Bone marrow (tissue), 2 donors: ENCODE measurements at regions not wholly inside any gene's neighbourhood (a gene's known extent, or its start where the extent isn't known, plus 50 kb on each side); places are given as distances from the start of the nearest gene placed in this dataset.
"Not testable (repeated sequence)": the region's sequence is repeated elsewhere in the genome, so short reads cannot be mapped to it uniquely, and the experiment has no call there.

Experiments used
- DNase-seq, 2 donors: peaks; one replicate each; lab custom pipeline; 2025; lab: John Stamatoyannopoulos, UW

DNA sequence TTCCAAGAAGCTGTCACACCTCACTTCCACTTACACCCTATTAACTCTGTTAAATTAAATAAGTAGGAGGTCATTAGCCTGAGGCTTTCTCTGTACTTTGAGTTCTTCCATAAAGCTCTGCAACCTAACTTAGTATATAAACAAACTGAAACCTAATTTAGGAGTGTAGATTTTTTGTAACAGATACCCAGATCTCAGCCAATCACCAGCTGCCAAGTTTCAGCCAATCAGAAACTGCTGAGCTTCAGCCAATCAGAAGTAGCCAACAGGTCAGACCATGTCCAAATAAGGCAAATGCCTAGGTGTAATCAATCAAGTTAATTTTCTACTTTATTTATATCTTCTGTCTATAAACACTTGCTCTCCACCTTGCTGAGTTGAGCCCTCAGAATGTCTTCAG lies 142.7 kb upstream of the SULF2 start:
- DNase-seq, result no peak

DNA sequence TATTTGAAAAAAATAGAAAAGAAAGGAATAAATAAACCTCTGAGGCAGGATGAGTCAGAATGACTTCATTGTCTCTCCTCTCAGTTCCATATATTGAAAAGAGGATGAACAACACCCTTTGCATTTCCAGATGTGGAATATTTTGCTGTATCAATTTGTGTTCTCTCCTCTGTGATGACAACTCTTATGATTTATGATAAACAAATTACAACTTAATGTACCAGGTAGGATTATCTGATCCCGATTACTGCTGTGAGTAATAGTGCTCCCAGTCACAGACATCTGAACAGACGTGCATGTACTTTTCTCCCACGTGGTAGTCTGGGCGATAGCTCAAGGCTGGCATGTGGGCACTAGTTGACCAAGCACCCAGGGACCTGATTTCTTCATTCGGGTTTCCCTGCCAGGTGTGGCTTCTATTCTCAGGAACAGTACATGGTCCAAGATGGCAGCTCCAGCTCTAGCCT lies 142.1 kb upstream of the SULF2 start:
- no peak for DNase-seq

DNA sequence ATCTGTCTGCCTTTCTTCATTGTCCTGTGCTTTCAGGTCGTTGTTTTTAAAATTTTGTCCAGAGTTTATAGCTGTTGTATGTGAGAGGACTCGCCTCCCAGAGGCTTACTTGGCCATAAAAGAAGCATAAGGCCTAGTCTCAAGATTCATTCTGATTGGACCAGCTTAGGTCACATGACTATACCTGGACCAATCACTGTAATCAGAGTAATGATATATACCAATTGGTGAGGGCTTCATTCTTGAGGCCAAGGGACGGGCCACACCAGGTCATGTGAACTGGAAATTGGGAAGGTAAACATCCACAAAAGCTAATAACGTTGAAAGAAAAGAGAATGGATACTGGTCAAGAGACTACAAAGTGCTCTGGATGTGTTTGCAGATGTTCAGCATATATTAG lies 141.4 kb upstream of the SULF2 start:
- no peak for DNase-seq

DNA sequence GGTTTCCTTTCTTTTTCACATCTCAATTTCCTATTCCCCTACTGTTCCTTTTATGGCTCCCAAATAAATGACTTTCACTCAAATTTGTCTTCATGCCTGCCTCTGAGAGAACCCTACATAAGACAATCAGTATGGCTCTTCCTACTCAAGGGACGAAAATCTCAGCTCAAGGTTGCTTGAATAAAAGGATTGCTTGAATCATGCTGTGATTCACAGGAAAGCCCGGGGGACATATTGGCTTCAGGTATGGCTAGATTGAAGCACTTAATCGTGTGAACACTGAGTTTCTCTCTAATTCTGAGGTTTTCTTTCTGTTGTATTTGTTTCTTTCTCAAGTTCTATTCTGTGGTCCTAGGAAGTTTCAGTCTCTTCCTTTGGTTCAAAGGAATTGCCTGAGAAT lies 140.3 kb upstream of the SULF2 start:
- DNase-seq, result no peak

DNA sequence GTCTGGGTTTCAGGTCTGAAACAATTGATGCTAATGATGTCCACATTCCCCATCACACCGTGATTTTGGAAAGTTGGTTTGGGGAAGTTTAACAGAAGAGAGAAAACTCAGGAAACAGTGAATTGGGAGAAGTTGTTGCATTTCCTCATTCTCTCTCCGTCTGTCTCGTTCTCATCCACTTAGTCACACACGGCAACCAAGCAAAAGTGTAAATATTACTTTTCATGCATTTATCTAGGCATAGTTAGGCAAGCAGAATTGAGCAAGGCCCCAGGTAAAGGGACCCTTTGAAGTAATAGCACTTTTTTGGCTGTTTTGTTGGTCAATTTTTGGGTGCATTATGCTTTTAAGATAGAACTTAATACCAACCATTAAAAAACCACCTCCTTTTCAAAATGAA lies 137.0 kb upstream of the SULF2 start:
- DNase-seq, result no peak

DNA sequence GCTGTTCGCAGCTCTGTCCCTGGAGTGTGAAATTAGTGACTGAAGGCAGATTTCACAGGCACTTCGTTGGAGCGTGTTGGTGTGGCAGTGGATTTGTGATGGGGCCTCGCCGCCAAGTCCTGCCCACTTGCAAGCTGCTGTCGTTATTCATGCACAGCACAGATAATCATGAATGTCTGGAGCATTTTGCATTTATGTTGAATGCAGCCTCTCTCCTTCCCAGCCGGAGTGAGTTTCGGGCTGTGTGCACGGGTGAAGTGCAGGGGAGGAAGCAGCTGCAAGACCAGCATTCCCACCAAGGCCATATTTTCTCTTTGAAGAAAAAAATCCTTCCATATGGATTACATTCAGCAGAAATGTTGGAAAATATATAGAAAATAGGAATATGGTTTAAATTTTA lies 136.5 kb upstream of the SULF2 start:
- not testable (repeated sequence) for DNase-seq

DNA sequence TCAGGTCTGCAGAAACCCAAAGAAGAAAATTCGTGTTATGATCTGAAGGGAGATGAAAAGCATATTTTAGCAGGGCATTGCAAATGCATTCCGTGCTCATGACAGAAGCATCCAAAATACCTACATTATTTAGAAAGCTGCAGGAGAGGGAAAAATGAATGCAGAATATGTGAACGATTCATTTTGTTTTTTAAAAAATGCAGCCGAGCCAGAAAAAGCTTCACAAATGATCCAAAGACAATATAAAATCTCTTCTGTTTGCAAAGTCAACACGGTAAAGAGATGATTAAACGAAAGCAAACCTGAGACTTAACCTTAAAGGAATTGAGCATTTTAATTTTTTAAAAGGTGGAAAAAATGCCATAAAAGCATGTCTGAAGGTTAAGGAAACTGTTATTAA lies 136.1 kb upstream of the SULF2 start:
- no peak for DNase-seq

DNA sequence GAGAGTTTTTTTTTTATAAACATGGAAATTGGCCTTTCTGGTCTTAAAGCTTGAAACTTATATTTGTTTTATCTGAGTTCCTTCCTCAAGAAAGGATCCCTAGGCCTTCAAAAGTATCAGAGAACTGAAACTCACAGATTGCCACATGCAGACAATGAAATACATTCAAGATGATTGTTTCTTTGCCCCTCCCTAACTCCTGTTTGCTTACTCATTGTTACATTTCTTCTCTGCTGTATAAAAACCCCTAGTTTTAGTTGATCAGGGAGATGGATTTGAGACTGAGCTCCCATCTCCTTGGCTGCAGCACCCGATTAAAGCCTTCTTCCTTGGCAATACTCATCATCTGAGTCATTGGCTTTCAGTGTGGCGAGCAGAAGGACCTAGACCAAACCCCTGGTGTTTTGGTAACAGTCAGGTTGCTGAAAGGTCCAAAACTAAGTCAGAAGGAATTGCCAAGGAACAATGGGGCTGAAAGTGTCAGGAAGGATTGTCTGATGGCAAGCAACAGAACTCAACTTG lies 132.3 kb upstream of the SULF2 start:
- DNase-seq, result no peak

DNA sequence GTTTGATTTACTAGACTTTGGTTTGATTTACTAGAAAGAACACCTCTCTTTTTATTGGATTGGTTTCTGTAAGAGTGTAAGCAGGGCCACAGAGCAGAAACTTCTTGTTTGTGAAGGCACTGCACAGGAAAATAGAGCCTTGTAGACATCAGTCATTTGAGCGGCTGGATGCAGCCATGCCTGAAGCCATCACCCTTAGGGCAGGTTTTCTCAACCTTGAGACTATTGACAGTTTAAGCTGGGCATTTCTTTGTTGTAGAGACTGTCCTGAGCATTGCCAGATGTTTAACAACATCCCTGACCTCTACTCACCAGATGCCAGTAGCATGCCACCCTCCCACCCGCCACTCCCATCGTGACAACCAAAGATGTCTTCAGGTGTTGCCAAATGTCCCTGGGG lies 130.2 kb upstream of the SULF2 start:
- DNase-seq, result no peak

DNA sequence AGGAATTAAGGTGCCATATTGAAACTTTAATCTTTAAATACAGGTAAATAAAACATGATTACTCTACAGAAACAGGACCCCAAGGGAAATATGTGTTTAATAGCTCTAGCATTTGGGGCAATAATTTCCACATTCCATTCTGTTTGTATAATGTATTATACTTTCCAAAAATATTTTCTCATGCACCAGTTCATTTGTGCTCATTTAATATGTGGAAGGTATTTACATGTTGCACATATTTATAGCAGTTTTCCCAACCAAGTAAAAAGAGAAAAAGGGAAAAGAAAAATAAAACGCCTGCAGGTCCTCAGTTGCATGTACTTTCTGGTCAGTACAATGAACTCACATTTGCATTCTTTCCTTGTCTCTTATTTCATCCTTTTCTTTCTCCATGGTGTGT lies 129.5 kb upstream of the SULF2 start:
- DNase-seq, result no peak

DNA sequence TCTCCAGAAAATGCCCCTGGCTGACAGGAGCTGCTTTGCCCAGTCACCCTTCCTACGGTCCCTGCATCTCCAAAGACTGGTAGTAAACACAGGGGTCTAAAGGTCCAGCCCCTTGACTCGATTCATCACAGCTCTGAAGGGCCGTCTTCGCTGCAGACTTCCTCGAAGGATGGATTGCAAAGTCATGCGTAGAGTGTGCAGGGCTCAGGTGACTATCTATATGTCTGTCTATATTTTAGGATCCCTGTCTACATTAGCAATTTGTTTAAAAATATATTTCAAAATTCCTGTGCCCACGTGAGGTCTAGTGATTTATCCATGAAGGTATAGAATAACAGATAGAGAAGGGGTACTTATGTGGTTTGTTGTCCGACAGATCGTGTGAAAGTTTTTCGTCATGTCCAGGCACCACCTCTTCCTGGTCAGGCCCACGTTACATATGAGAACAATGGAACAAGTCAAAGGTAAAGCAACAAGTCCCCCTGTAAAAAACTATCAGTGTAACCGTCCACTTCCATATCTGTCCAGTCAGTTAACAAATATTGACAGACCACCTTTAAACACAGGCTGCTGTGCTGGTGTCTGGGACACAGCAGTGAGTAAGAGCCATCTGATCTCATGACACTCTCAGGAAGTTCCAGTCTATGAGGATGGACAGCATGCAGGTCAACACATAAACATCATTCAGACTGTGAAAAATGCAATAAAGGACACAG lies 127.7 kb upstream of the SULF2 start:
- not testable (repeated sequence) for DNase-seq

DNA sequence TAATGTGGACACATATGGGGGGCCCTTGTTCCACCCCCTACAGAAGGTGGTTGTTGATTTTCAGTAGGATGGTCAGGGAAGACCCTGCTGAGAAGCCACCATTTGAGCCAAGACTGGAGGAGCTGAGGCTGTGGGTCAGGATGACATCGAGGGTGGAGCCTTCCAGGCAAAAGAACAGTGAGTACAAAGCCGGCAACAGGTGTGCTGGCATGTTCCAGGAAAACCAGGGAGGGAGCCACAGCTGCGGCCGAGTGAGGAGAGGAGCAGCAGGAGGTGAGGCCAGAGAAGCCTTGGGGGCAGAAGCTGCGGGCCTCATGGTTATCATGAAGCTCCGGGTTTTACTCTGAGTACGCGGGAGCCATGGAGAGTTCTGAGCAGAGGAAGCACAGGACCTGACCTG lies 126.9 kb upstream of the SULF2 start:
- not testable (repeated sequence) for DNase-seq

DNA sequence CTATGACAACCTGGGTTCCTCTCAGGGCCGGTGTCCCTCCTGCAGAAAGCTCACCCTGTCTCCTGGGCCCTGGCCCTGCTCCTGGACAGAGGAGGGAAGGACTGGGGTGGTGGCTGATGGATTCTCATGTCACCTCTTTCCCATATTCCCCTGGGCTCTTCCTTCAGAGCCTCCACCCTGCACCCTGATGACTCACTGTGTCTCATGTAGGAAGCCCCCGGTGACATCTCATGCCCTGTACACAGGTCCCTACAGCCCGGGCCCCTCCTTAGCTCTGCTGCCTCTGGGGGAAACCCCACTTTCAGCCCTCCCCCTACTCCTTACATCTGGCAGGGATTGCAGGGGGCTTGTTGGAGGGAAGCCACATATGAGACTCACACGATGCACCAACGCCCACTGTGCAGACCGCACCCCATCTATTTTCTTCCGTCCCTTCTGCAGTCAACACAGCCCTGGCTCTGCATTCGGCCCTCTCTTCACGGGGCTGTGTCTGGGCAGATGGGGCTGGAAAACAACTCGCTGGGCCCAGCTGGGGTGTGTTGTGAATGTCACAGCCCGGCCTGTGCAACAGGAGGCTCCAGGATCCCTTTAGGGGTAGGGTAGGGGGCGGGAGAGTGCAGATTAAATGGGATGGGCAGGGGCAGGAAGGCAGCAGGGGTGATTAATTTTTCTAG lies 124.6 kb upstream of the SULF2 start:
- DNase-seq, result not testable (repeated sequence)

DNA sequence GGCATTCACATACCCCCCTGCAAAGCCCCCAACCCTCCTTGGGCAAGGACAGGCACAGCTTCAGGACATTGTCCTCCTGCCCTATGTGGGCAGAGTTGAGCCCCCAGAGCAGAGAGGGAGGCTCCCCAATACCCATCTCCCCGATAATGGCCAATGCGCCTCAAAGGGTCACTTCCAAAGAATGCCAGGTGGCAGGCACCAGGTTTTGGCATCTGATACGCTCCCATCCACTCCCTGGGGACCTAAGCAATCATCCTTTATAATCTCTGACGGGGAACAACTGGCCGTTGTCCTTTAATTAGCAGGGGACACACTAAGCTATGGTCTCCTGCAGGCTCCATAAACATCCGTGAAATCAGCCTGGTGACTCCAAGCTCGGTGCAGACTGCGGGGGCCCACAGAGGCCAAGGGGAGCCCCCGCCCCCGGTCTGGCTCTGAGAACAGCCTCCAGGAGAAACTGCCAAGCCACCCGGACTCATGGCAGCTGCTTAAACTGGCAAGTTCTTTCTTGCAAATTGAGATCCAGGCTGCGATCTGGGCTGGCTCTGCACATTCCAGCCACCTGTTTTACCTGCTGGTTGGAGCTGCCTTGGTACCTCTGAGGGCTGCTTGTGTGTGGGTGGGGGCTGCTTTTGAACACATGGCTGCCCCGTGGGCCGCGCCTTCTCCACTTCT lies 123.2 kb upstream of the SULF2 start:
- DNase-seq, result not testable (repeated sequence)

DNA sequence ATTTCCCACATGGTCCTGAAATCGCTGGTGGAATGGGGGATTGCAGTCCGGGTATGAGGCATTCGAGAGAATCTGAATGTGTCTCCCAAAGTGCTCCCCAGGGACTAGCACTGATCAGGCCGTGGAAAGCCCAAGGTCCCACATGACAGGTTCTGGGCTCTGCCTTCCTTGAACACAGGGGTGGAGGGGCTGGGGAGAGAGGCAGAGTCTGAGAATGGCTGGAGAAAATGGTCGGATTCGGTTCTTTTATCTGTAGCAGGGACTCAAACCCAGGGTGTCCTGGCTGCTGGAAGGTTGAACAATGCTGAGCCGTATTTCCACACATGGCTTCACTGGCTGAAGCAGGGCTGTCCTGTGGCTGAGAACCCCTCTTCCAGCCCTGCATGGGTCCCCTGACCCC lies 122.7 kb upstream of the SULF2 start:
- DNase-seq, result not testable (repeated sequence)

DNA sequence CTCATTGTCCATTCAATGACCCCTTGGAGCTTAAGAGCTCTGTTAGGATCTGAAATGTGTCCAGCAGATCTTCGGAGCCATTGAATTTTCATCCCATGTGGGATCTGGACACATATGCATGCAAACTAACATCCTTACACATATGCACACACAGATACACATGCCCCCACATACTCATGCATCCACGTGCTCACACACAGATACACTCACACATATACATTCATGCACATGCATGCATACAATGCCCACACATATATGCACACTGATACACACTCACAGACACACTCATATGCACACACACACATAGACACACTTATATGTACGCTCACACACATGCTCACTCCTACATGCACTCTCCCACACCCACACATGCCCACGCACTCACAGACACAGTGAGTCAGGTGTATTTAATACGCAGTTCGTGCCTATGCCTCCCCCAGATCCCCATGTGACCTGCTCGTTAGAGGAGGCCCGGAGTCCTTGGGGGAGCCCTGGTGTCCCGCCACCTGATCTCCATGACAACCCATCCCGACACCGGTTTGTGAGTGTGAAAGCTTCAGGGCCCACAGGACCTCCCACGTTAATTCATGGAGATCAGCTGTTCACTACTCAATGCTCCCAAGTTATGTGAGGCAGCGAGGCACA lies 121.9 kb upstream of the SULF2 start:
- no peak for DNase-seq

DNA sequence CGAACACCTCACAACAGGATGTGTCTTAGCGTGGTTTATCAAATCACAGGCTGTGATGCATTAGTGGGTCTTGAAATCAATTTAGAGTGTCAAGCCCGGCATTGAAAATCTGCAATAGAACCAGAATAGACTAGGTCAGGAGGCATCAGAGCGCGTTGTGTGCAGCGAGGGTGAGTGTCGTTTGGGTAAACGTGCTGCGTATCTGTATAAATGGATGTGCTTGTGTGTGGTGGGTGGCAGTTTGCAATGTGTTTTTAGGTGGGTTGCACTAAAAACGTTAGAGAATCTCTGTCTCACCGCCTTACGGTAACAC lies 121.0 kb upstream of the SULF2 start:
- DNase-seq, result no peak

DNA sequence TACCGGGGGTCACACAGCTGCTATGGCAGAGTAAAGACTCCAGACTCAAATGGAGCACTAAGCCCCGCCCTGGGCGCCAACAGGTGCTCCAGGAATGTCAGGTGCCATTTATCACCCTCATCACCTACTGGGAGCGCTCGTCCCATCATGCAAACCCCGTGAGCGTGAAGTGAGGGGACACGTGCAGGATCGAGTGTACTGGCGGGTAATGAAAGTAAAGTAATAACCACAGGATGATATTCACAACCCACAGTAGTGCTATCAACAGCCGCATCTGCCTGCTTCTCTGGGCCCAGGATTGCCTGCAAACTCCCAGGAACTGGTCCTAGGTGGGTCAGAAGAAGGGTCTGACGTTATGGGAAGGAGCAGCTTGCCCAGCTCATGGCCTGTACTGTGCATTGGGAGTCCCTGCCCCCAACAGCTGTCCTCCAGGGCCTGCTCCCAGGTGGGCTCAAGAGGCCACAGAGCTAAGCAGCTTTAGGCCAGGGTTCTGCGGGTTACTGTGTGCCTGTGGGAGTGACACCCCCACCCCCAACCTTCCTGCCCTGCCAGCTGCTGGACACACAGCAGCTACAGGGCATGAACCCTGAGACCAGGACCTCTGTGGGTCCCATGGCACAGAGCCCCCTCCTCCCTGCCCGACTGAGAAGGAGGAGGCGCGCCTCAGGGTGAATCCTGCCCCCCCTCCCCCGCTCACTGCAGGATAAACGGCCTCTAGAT lies 120.5 kb upstream of the SULF2 start:
- DNase-seq, result no peak

DNA sequence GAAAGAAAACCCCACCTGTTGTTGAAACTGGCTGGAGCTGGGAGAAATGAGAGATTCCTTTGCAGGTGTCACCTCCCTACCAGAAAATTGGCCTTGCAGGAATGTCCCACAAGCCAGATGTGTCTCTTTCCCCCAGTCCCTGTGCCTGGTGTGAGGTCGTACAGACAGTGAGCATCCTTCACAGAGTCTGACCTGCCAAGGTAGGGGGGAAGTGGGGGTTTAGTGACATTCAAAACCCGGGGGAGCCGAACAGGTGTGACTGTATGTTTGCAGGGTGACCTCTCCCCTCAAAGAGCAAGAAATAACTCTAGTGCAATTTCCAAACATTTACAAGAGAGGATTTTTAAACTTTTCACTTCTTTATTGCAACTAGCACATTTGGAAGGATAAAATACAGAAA lies 117.7 kb upstream of the SULF2 start:
- DNase-seq, result not testable (repeated sequence)

DNA sequence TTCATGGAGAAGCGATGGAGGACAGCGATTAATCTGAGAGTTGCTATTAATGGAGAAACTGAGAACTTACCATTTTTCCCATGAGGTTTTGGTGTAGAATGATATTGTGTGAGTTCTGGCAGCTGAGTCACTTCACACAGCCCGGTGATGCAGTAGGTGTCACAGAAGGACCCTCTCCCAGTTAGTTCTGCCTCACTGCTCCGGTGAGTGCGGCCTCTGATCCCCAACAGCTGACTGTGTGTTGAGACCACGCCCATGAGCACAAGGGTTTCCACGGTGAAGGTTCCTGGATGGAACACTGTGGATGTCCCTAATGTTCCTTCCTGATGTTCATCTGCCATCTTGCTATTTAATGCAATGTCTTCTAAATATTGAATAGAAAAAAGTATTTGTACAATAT lies 114.0 kb upstream of the SULF2 start:
- DNase-seq, result not testable (repeated sequence)

DNA sequence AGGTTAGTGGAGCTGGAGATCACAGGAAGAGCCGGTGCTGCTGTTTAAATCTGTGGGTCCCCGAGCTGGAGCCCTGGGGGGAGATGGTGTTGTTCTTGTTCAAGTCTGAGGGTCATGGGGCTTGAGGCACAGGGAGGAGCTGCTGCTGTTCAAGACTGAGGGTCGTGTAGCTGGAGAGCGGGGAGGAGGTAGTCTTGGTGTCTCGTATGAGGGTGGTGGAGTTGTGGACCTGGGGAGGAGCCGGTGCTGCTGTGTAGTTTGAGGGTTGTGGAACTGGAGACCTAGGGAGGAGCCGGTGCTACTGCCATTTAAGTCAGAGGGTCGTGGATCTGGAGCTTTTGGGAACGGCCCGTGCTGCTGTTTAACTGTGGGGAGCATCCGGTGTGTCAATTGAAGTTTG lies 112.2 kb upstream of the SULF2 start:
- DNase-seq, result no peak

DNA sequence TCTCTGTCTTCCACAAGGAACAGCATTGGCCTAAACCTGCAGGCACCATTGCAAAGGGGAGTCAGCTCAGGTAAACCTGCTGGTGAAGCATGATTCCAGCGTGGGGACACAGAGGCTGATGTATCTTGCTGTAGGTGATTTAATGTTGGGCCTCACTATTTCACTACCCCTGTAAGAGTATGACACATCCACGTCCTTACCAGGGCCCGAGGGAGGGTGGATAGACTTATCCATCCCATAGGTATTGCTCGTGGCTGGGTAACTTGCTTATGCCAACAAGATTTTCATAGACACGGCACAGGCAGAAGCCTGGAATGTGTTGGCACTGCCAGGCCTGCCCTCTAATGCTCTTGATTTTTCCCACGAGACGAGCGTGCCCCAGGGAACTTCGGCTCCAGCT lies 107.4 kb upstream of the SULF2 start:
- not testable (repeated sequence) for DNase-seq
